GM12878 (cell line): ENCODE measurements at regions not wholly inside any gene's neighbourhood (a gene's known extent, or its start where the extent isn't known, plus 50 kb on each side); places are given as distances from the start of the nearest gene placed in this dataset.

Source experiments
- ATAC-seq: fragments of 200-7000 bp; cut with Tn5 transposase; 3 replicates; pipeline ENCODE4 v1.9.1; 2020; ENCODE audit warnings: mild to moderate bottlenecking, moderate library complexity
- BruUV-seq: library from RNA; stranded (reverse); fragments of 400-500 nt; replicated peaks from 2 replicates; lab custom pipeline; 2021; lab: Mats Ljungman, UMichigan
- CTCF ChIA-PET: fragments of 300-600 bp; sonication (Branson Sonifier 250); formaldehyde crosslinking; extraction: SDS; loops from one replicate; lab custom pipeline; 2021; ENCODE audit warnings: inconsistent platforms; lab: Yijun Ruan, JAX
- POLR2A ChIA-PET: fragments of 350-600 bp; formaldehyde crosslinking; extraction: SDS; loops from one replicate; lab custom pipeline; 2021; ENCODE audit warnings: inconsistent platforms; lab: Charles Lee
- RAD21 ChIA-PET: fragments of 300-600 bp; sonication (Branson Sonifier 250); formaldehyde crosslinking; loops from one replicate; lab custom pipeline; 2023; ENCODE audit warnings: antibody characterized with exemption; ENCODE audit not compliant: unreplicated experiment; lab: Charles Lee
- SMC1A ChIA-PET: fragments of 300-600 bp; sonication (Branson Sonifier 250); formaldehyde crosslinking; loops from one replicate; lab custom pipeline; 2023; ENCODE audit not compliant: unreplicated experiment, uncharacterized antibody; lab: Charles Lee
- DNase-seq: peaks from one replicate; pipeline ENCODE4 v3.0.0-alpha.2; 2011; ENCODE audit warnings: low read depth, low spot score
- FAIRE-seq: peaks from 3 replicates; lab custom pipeline; 2011; peaks lifted over from hg19 to GRCh38; lab: Jason Lieb, UNC
- H2AFZ ChIP-seq: 2 replicates; pipeline ENCODE4 v1.6.0; 2011; ENCODE audit warnings: low read depth, low read length, control low read depth; ENCODE audit not compliant: control insufficient read depth
- H3K27ac ChIP-seq: 2 replicates; pipeline ENCODE4 v1.5.1; 2011; ENCODE audit warnings: control low read depth; ENCODE audit not compliant: control insufficient read depth, insufficient read depth
- H3K27me3 ChIP-seq, 2 experiments: replicated peaks in 1 of 2; 2 replicates each; pipeline versions ENCODE4 v1.6.0 to v1.6.1; 2011; ENCODE audit warnings: low read length in 1 of 2; ENCODE audit not compliant: control insufficient read depth in 2 of 2, insufficient read depth in 2 of 2
- H3K36me3 ChIP-seq, 2 experiments: 2 replicates each; pipeline ENCODE4 v1.5.1; 2011; ENCODE audit warnings: low read length in 1 of 2; ENCODE audit not compliant: control insufficient read depth in 2 of 2, insufficient read depth in 2 of 2
- H3K4me1 ChIP-seq: 2 replicates; pipeline ENCODE4 v1.6.1; 2011; ENCODE audit warnings: mild to moderate bottlenecking, low read length, moderate library complexity, mixed read lengths; ENCODE audit not compliant: control insufficient read depth, insufficient read depth
- H3K4me2 ChIP-seq: 2 replicates; pipeline ENCODE4 v1.6.0; 2011; ENCODE audit warnings: control low read depth; ENCODE audit not compliant: control insufficient read depth, insufficient read depth
- H3K4me3 ChIP-seq: fragments of 200-600 bp; sonication (generic); 2 replicates; pipeline ENCODE4 v1.5.1; 2016
- H3K79me2 ChIP-seq: 2 replicates; pipeline ENCODE4 v1.6.0; 2011; ENCODE audit warnings: low read length; ENCODE audit not compliant: control insufficient read depth, insufficient read depth
- H3K9ac ChIP-seq: 2 replicates; pipeline ENCODE4 v1.8.0; 2011; ENCODE audit warnings: low read length, control low read depth, mixed read lengths; ENCODE audit not compliant: control insufficient read depth, insufficient read depth
- H3K9me3 ChIP-seq: replicated peaks from 3 replicates; pipeline ENCODE4 v1.5.1; 2011; ENCODE audit warnings: mild to moderate bottlenecking, low read length; ENCODE audit not compliant: control insufficient read depth, insufficient read depth
- H4K20me1 ChIP-seq: 2 replicates; pipeline ENCODE4 v1.6.0; 2011; ENCODE audit not compliant: control insufficient read depth, insufficient read depth
- CBX5 ChIP-seq: sonication (generic); IDR thresholded peaks from 2 replicates; pipeline ENCODE4 v1.6.1; 2016; ENCODE audit warnings: low read depth, moderate library complexity, mild to moderate bottlenecking, inconsistent platforms
- EGR1 ChIP-seq, 2 experiments: IDR thresholded peaks; 1 replicate in 1 of 2; 2 replicates in 1 of 2; pipeline ENCODE4 v1.6.1; 2011 to 2012; ENCODE audit warnings: low read depth in 2 of 2, low read length in 2 of 2, borderline replicate concordance in 1 of 2, mild to moderate bottlenecking in 1 of 2, moderate library complexity in 1 of 2
- HDAC6 ChIP-seq: fragments of 200-600 bp; sonication (generic); IDR thresholded peaks from one replicate; pipeline ENCODE4 v1.8.0; 2017; ENCODE audit warnings: antibody characterized with exemption; ENCODE audit not compliant: unreplicated experiment
- MTA2 ChIP-seq: fragments of 450-650 bp; IDR thresholded peaks from 2 replicates; pipeline ENCODE4 v1.6.1; 2016; ENCODE audit warnings: low read depth, mild to moderate bottlenecking, moderate library complexity
- MYC ChIP-seq: IDR thresholded peaks from 2 replicates; pipeline ENCODE4 v1.6.1; 2011; ENCODE audit warnings: mild to moderate bottlenecking, low read length, moderate library complexity, inconsistent platforms; ENCODE audit not compliant: insufficient read depth, insufficient replicate concordance, insufficient read length, severe bottlenecking
- NFYA ChIP-seq: IDR thresholded peaks from 2 replicates; pipeline ENCODE4 v1.6.1; 2011; ENCODE audit warnings: low read depth, mild to moderate bottlenecking, low read length, improper control_type of control experiment, borderline replicate concordance
- SREBF1 ChIP-seq: IDR thresholded peaks from 2 replicates; pipeline ENCODE4 v1.6.1; 2012; ENCODE audit warnings: mild to moderate bottlenecking, low read length
- TBL1XR1 ChIP-seq: IDR thresholded peaks from 2 replicates; pipeline ENCODE4 v1.6.1; 2012; ENCODE audit warnings: low read depth, low read length, improper control_type of control experiment
- whole genome bisulfite sequencing: methylation state at CpG from one replicate; pipeline ENCODE4 v1.1.6; 2016; ENCODE audit warnings: low lambda C conversion rate; ENCODE audit not compliant: insufficient replicate concordance, insufficient coverage; ENCODE audit errors: missing lambda C conversion rate; 5-methylcytosine and 5-hydroxymethylcytosine counted together
- in situ Hi-C: fragments of 300-500 bp; cut with MboI; formaldehyde crosslinking; loops from 9 replicates; pipeline ENCODE4 v1.14.3; 2018; ENCODE audit warnings: mixed read lengths
- intact Hi-C: fragments of 100-400 bp; cut with micrococcal nuclease; formaldehyde crosslinking; loops from one replicate; pipeline ENCODE4 v1.14.2; 2022; ENCODE audit not compliant: unreplicated experiment
- TF ChIP-seq, protein P1 (sequence below): IDR thresholded peaks from 2 replicates; pipeline ENCODE4 v1.6.1; 2012; ENCODE audit warnings: low read depth, low read length, improper control_type of control experiment
- TF ChIP-seq, protein P2 (sequence below), 3 experiments: IDR thresholded peaks in 2 of 3; conservative IDR thresholded peaks in 1 of 3; 2 replicates each; pipeline ENCODE4 v1.5.1; 2011; ENCODE audit warnings: low read depth in 3 of 3, low read length in 3 of 3, mild to moderate bottlenecking in 3 of 3, control low read depth in 2 of 3, moderate library complexity in 2 of 3, inconsistent platforms in 1 of 3, mixed read lengths in 1 of 3; ENCODE audit not compliant: control insufficient read depth in 2 of 3, insufficient read depth in 1 of 3; ENCODE audit errors: extremely low read depth in 1 of 3

DNA sequence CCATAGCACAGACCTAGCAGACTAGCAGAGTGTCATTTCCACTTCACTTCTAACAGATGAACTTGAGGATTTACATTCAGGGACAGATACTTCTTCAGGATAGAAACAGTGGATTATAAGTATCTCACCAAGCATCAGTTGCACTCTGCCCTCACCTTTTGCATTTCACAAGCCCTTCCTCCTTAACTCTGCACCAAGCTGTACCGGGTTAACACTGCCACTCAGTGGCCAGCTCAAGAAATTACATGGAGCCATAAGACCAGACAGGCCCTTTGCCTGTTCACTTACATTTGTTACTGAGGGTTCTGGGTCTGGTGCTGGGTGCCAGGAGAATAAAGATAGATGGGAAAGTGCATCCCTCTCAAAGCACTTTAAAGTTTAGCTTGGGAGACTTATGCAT, 309.8 kb downstream of the SHANK2 start:
- no peaks in the 10 kb centered on the region for H3K27me3 ChIP-seq
- H3K36me3 ChIP-seq, result no peaks in the 10 kb centered on the region
- in situ Hi-C loops (no loop called here), intact Hi-C loops (no loop called here)
- peaks cover 3% of the 10 kb centered on the region; the same call in 1 of the 3 replicates for H3K9me3 ChIP-seq
- no peaks in the 10 kb centered on the region for H3K79me2 ChIP-seq
- ATAC-seq, result no peak
- no peak overlapping the region for H3K27ac ChIP-seq
- ChIA-PET POLR2A (no interaction called here), CTCF (no interaction called here), RAD21 (no interaction called here), SMC1A (interaction anchor here (0.6 kb wide), 1 partner anchor 134 kb away, joined by 3 read pairs; no protein-coding TSS in a partner anchor)
- H4K20me1 ChIP-seq, result no peaks in the 10 kb centered on the region
- H3K9ac ChIP-seq, result no peak overlapping the region
- H3K4me2 ChIP-seq, result no peak overlapping the region
- H3K4me3 ChIP-seq, result no peak overlapping the region
- DNase-seq, result no peak
- H3K4me1 ChIP-seq, result no peaks in the 10 kb centered on the region
- TF ChIP-seq MYC, result no peak
- TF ChIP-seq EGR1 (IDR thresholded peaks at IDR 0.05; ENCODE audit: borderline replicate concordance in 1 of 2, low read depth in 2 of 2, low read length in 2 of 2), result no peak
- TF ChIP-seq, protein P1, sequence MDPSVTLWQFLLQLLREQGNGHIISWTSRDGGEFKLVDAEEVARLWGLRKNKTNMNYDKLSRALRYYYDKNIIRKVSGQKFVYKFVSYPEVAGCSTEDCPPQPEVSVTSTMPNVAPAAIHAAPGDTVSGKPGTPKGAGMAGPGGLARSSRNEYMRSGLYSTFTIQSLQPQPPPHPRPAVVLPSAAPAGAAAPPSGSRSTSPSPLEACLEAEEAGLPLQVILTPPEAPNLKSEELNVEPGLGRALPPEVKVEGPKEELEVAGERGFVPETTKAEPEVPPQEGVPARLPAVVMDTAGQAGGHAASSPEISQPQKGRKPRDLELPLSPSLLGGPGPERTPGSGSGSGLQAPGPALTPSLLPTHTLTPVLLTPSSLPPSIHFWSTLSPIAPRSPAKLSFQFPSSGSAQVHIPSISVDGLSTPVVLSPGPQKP, result no peak
- peak; percentile 64; the same call in 1 of the 2 replicates for TF ChIP-seq CBX5
- no peak for TF ChIP-seq SREBF1
- TF ChIP-seq, protein P2, sequence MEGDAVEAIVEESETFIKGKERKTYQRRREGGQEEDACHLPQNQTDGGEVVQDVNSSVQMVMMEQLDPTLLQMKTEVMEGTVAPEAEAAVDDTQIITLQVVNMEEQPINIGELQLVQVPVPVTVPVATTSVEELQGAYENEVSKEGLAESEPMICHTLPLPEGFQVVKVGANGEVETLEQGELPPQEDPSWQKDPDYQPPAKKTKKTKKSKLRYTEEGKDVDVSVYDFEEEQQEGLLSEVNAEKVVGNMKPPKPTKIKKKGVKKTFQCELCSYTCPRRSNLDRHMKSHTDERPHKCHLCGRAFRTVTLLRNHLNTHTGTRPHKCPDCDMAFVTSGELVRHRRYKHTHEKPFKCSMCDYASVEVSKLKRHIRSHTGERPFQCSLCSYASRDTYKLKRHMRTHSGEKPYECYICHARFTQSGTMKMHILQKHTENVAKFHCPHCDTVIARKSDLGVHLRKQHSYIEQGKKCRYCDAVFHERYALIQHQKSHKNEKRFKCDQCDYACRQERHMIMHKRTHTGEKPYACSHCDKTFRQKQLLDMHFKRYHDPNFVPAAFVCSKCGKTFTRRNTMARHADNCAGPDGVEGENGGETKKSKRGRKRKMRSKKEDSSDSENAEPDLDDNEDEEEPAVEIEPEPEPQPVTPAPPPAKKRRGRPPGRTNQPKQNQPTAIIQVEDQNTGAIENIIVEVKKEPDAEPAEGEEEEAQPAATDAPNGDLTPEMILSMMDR (IDR thresholded peaks at IDR 0.05 in 2 of 3, conservative IDR thresholded peaks at IDR 0.05 in 1 of 3; ENCODE audit: control insufficient read depth in 2 of 3, extremely low read depth in 1 of 3, insufficient read depth in 1 of 3, low read depth in 3 of 3, low read length in 3 of 3), result 0 out of 6 replicates have a peak, but pooled peaks of 2 of the 3 experiments have one; percentile 8 to 18
- no peak for TF ChIP-seq TBL1XR1
- TF ChIP-seq HDAC6, result no peak
- no peak for TF ChIP-seq NFYA
- no peak for TF ChIP-seq MTA2
- no peak for FAIRE-seq
- no peak overlapping the region for H2AFZ ChIP-seq
- BruUV-seq, result no TSS peak
- WGBS, result 50% methylated on average over 1 of the region's 1 CpG
